ENCODE measurements at regions not wholly inside any gene's neighbourhood (a gene's known extent, or its start where the extent isn't known, plus 50 kb on each side); places are given as distances from the start of the nearest gene placed in this dataset.

GRCh38 chr12:46944088-46944487 lies 118.3 kb upstream of the SLC38A4 start:
- TF ChIP-seq CTCF (IDR thresholded peaks at IDR 0.05), result no peak
- no peak for TF ChIP-seq POLR2A (IDR thresholded peaks at IDR 0.05; ENCODE audit: low read depth)

All from esophagus muscularis mucosa (tissue), 3 donors.